Endometrium (tissue), 2 donors: ENCODE measurements at regions not wholly inside any gene's neighbourhood (a gene's known extent, or its start where the extent isn't known, plus 50 kb on each side); places are given as distances from the start of the nearest gene placed in this dataset.
"Not testable (repeated sequence)": the region's sequence is repeated elsewhere in the genome, so short reads cannot be mapped to it uniquely, and the experiment has no call there.

ENCODE experiments used
- FAIRE-seq: peaks from 2 replicates; lab custom pipeline; 2012; peaks lifted over from hg19 to GRCh38; lab: Jason Lieb, UNC
- donor health status: control.
- donor health status: control.

- FAIRE-seq: peak; percentile 66
These were observed 143.7 kb upstream of the ZNF385D start for GRCh38 chr3:21894459-21895340.

- FAIRE-seq: no peak
These were observed 147.3 kb upstream of the ZNF385D start for GRCh38 chr3:21898316-21898715.

GRCh38 chr3:21901484-21901883 lies 150.5 kb upstream of the ZNF385D start:
- no peak for FAIRE-seq

GRCh38 chr3:21902956-21903355 lies 151.9 kb upstream of the ZNF385D start:
- no peak for FAIRE-seq

- no peak for FAIRE-seq
These were observed 158.1 kb upstream of the ZNF385D start for GRCh38 chr3:21909096-21909495.

GRCh38 chr3:21912711-21913110 lies 161.7 kb upstream of the ZNF385D start:
- FAIRE-seq: no peak

- no peak for FAIRE-seq
These were observed 162.8 kb upstream of the ZNF385D start for GRCh38 chr3:21913791-21914190.

GRCh38 chr3:21914451-21914850 lies 163.4 kb upstream of the ZNF385D start:
- no peak for FAIRE-seq

GRCh38 chr3:21919383-21919782 lies 168.4 kb upstream of the ZNF385D start:
- FAIRE-seq: no peak

- FAIRE-seq: no peak
These were observed 169.4 kb upstream of the ZNF385D start for GRCh38 chr3:21920421-21920861.

GRCh38 chr3:21923156-21923555 lies 172.1 kb upstream of the ZNF385D start:
- not testable (repeated sequence) for FAIRE-seq

- FAIRE-seq: no peak
These were observed 176.3 kb upstream of the ZNF385D start for GRCh38 chr3:21927261-21927660.

GRCh38 chr3:21934591-21934990 lies 183.6 kb upstream of the ZNF385D start:
- FAIRE-seq: no peak

GRCh38 chr3:21936207-21936606 lies 185.2 kb upstream of the ZNF385D start:
- FAIRE-seq: no peak

- no peak for FAIRE-seq
These were observed 187.3 kb upstream of the ZNF385D start for GRCh38 chr3:21938267-21938681.

GRCh38 chr3:21942328-21942727 lies 191.3 kb upstream of the ZNF385D start:
- FAIRE-seq: no peak

- FAIRE-seq: no peak
These were observed 193.2 kb upstream of the ZNF385D start for GRCh38 chr3:21944251-21944650.

GRCh38 chr3:21952856-21953255 lies 201.8 kb upstream of the ZNF385D start:
- no peak for FAIRE-seq

- no peak for FAIRE-seq
These were observed 203.7 kb upstream of the ZNF385D start for GRCh38 chr3:21954709-21955108.

GRCh38 chr3:21955406-21955805 lies 204.4 kb upstream of the ZNF385D start:
- no peak for FAIRE-seq

- FAIRE-seq: no peak
These were observed 209.0 kb upstream of the ZNF385D start for GRCh38 chr3:21960033-21960432.

- no peak for FAIRE-seq
These were observed 211.4 kb upstream of the ZNF385D start for GRCh38 chr3:21962456-21962855.

GRCh38 chr3:21966457-21966856 lies 215.4 kb upstream of the ZNF385D start:
- FAIRE-seq: not testable (repeated sequence)

- FAIRE-seq: no peak
These were observed 228.7 kb upstream of the ZNF385D start for GRCh38 chr3:21979706-21980105.
